ENCODE measurements at regions not wholly inside any gene's neighbourhood (a gene's known extent, or its start where the extent isn't known, plus 50 kb on each side); places are given as distances from the start of the nearest gene placed in this dataset.

DNA sequence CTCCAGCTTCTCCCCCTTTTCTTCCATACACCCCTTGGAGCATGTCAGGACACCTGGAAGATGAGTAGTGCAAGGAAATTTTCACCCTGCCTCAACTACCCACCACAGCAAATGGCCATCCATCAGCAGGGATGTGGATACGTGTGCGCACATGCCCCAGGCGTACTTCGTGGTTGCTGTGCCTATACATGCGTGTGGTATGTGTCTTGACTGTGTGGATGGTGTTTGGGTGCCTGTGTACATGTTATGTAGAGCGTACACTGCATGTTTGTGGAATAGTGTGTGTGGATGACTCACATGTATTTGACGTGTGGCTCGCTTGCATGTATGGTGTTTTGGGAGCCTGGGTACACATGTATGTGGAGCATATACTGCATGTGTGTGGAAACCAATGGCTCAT is 158.5 kb downstream of the RRAGC start:
- no peak for DNase-seq
- intact Hi-C loops (cut with DNase I): no loop called here
- WGBS, 2 donors: 71 to 91% methylated on average over 8 of the region's 8 CpGs
- no peak for TF ChIP-seq POLR2A (IDR thresholded peaks at IDR 0.05)
- TF ChIP-seq, protein P1, sequence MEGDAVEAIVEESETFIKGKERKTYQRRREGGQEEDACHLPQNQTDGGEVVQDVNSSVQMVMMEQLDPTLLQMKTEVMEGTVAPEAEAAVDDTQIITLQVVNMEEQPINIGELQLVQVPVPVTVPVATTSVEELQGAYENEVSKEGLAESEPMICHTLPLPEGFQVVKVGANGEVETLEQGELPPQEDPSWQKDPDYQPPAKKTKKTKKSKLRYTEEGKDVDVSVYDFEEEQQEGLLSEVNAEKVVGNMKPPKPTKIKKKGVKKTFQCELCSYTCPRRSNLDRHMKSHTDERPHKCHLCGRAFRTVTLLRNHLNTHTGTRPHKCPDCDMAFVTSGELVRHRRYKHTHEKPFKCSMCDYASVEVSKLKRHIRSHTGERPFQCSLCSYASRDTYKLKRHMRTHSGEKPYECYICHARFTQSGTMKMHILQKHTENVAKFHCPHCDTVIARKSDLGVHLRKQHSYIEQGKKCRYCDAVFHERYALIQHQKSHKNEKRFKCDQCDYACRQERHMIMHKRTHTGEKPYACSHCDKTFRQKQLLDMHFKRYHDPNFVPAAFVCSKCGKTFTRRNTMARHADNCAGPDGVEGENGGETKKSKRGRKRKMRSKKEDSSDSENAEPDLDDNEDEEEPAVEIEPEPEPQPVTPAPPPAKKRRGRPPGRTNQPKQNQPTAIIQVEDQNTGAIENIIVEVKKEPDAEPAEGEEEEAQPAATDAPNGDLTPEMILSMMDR (IDR thresholded peaks at IDR 0.05): no peak
- Histone ChIP-seq H3K4me3 (no peak overlapping the region), H3K4me1 (no peaks in the 10 kb centered on the region), H3K27ac (no peak overlapping the region), H3K36me3 (no peaks in the 10 kb centered on the region), H3K27me3 (peaks cover 0 to 11% (median 0%) of the 10 kb centered on the region in 4 donors), H3K9me3 (no peaks in the 10 kb centered on the region)

DNA sequence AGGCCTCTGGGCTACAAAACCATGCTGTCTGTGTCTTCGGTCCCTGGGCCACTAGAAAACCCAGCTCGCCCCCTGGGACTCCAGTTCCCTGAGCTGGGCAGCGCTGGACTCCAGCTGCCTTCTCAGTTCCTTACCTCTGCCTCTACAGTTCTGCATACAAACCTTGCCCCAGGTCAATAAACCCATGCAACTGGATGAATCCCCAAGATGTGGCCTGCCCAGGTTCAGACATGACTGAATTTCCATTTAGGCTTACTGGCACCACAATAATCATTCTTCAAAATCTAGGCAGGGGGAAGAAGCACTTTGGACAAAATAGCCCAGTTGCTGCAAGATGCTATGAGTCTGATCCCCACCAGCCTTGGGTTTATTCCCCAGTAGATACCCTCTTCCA is 159.5 kb downstream of the RRAGC start:
- Histone ChIP-seq H3K36me3 (no peaks in the 10 kb centered on the region), H3K4me1 (no peaks in the 10 kb centered on the region), H3K27me3 (peaks cover 0 to 10% (median 0%) of the 10 kb centered on the region in 4 donors), H3K9me3 (no peaks in the 10 kb centered on the region), H3K27ac (no peak overlapping the region), H3K4me3 (no peak overlapping the region)
- intact Hi-C loops (cut with DNase I): no loop called here
- DNase-seq: no peak
- 88 to 90% methylated on average over 1 to 2 of the region's 3 CpGs for WGBS, 2 donors
- no peak for TF ChIP-seq POLR2A (IDR thresholded peaks at IDR 0.05)
- TF ChIP-seq, protein P1 (IDR thresholded peaks at IDR 0.05): no peak

DNA sequence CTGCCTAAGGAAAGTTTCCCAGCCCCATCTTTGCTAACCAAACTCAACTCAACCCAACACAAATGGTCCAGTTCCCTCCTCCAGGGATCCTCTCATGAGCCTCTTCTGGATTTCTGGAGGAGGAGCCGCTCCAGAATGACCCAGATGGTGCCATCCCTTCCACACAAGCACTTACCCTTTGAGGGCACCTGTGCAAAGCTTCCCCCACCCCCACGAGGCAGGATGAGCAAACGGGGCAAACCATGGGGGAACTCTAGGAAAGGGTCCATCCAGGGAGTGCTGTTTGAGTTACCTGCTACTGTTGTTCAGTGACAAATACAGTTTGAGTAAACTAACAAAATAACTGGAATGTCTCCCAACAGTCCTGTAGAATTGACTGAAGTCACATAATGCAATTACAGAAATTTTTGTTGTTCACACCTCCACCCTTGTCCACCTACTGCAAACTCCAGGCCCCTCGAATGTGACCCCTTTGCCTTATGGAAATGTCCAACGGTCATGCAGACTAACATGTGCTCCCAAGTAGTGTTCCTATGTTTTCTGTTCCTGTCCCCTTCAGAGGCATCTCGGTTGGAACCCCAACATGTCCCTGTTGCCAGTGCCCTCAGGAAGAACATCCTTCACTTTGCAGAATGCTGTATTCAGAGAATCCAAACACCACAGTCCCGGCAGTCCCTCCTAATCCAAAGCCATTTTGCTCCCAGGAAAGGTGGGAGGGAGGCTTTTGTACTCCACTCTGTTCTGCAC is 160.1 kb downstream of the RRAGC start:
- WGBS, 2 donors: 74 to 77% methylated on average over 4 to 6 of the region's 7 CpGs
- Histone ChIP-seq H3K4me3 (no peak overlapping the region), H3K36me3 (no peaks in the 10 kb centered on the region), H3K27ac (no peak overlapping the region), H3K9me3 (no peaks in the 10 kb centered on the region), H3K27me3 (peaks cover 0 to 4% (median 0%) of the 10 kb centered on the region in 4 donors), H3K4me1 (no peaks in the 10 kb centered on the region)
- TF ChIP-seq, protein P1 (IDR thresholded peaks at IDR 0.05): no peak
- no peak for TF ChIP-seq POLR2A (IDR thresholded peaks at IDR 0.05)
- intact Hi-C loops (cut with DNase I): no loop called here
- DNase-seq: no peak

DNA sequence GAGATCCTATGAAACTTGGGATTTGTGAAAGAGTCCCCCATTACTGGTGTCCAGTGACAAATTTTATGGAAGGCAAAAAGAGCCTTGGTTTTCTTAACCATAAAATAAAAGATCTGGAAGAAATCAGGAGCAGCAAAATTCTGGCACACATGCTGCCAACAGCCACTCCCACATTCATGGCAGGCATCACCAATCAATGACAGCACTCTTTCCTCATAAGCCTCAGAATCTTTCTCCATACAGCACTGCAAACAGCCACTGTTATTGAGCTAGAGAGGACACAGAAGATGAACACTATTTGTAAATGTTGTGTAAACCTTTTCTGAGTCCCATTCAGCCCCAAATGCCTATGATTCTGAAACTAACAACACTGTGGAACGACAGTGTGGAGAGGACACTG is 162.2 kb downstream of the RRAGC start:
- Histone ChIP-seq H3K9me3 (no peaks in the 10 kb centered on the region), H3K4me1 (no peaks in the 10 kb centered on the region), H3K27ac (no peak overlapping the region), H3K4me3 (no peak overlapping the region), H3K36me3 (no peaks in the 10 kb centered on the region), H3K27me3 (peaks cover 0 to 4% (median 0%) of the 10 kb centered on the region in 4 donors)
- 64 to 69% methylated on average over 1 of the region's 1 CpG for WGBS, 2 donors
- no peak for DNase-seq
- TF ChIP-seq, protein P1 (IDR thresholded peaks at IDR 0.05): no peak
- TF ChIP-seq POLR2A (IDR thresholded peaks at IDR 0.05): no peak
- intact Hi-C loops (cut with DNase I): no loop called here

DNA sequence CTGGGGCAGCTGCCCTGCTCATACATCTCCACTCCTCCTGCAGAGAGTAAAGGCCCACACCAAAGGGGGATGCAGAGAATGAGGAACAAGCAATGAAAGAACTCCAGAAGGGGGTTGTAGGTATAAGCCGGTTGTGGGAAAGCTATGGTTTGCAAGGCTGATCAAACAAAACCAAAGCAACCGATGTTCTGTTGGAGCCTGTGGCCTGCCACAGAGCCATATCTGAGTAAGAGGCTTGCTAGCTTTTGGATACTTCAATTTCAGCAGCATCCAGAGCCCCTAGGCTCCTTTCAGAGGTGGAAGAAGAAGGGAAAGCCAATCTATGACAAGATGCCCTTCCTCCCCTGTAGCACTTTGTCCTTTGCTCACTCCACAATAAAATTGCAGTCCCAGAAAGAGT is 163.2 kb downstream of the RRAGC start:
- 96% methylated on average over 2 of the region's 2 CpGs for whole genome bisulfite sequencing, 2 donors
- Histone ChIP-seq H3K27me3 (no peaks in the 10 kb centered on the region), H3K4me1 (no peaks in the 10 kb centered on the region), H3K4me3 (no peak overlapping the region), H3K27ac (no peak overlapping the region), H3K9me3 (no peaks in the 10 kb centered on the region), H3K36me3 (no peaks in the 10 kb centered on the region)
- intact Hi-C loops (cut with DNase I): no loop called here
- no peak for TF ChIP-seq POLR2A (IDR thresholded peaks at IDR 0.05)
- TF ChIP-seq, protein P1 (IDR thresholded peaks at IDR 0.05): no peak
- DNase-seq: no peak
